ENCODE measurements at regions not wholly inside any gene's neighbourhood (a gene's known extent, or its start where the extent isn't known, plus 50 kb on each side); places are given as distances from the start of the nearest gene placed in this dataset.

DNA sequence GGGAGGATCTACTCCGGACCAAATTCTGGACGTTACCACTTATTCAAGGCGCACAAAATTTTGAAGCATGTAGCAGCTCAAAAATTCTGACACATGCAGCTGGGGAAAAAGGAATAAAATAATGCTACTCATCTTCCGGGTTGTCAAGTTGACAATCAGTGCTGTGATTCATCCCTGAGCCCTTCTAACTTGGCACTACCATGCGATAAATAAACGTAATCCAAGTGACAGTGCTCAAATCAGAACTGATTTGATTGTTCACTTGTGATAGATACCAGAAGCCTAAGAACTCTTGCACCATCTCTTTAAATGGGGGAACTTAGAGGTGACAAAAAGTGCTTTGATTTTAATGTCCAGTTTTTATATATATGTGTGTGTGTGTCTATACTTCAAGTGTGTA, 230.2 kb upstream of the TLE4 start:
- in situ Hi-C loops (cut with HindIII; ENCODE audit: low sequenced_read_pairs) = no loop called here

DNA sequence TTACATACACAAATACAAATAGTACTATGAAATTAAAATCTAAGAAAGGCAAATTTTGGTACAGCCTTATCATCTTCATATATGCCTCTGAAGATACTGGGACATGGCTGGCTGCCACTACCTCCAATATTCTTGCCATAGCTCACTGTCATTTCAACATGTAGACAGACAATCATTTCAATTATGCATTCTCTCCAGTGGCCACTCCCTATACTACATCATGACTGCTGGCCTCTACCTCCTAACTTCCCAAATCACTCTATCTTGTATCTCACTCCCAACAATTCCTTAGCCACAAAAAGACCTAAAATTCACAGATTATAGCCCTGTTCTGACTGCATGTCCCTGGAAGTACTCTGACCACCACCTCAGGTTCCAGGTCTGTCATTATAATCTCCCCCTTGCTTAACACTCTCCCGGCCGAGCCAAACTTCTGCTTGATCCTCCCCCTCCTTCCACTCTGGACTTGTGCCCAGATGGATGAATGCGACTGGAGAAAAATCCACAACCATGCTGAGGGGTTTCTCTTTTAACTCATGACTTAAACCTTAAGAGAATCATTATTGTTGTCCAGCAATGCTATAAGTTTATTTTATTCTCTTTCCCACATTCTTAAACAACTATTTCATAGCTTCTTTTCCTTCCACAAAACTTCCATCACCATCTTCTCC, 225.3 kb upstream of the TLE4 start:
- in situ Hi-C loops (cut with HindIII; ENCODE audit: low sequenced_read_pairs) = no loop called here

DNA sequence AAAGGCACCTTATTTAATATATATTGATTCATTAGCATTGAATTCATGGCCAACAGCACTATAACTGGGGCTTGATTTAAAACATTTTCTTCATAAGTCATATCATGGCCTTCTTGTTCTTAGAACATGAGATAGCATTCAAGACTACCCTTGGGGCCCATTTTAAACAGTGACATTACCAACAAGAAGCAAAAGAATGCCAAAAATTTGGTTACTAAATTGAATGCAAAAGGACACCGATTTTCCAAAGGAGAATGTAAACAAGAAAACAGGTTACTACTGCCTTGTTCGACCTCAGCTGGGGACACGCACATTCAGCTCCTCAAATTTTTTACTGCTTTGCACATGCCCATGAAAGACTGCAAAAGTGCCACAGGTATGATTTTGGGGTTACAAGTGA, 219.4 kb upstream of the TLE4 start:
- in situ Hi-C loops (cut with HindIII; ENCODE audit: low sequenced_read_pairs) = no loop called here

DNA sequence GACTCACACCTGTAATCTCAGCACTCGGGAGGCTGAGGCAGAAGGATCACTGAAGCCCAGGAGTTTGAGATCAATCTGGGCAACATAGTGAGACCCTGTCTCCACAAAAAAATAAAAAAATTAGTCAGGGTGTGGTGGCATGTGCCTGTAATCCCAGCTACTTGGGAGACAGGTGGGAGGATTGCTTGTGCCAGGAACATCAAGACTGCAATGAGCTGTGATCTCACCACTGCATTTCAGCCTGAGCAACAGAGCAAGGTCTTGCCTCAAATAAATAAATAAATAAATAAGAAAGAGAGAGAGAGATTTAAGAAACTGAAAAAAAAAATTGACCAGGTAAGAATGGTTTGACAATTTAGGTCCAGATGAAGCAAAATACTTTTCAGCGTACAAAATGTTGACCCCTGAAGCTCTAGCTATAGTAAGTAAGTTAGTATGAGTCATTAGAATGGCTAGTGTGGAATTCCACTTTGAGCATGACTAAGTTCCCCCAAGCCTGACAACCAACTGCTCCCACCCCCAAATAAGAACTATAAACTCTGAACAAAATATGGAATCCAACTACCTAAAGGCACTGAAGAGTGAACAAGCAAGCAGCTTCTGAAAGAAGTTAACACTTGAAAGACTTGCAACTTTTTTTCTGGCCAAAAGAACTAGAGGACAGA, 217.8 kb upstream of the TLE4 start:
- in situ Hi-C loops (cut with HindIII; ENCODE audit: low sequenced_read_pairs) = no loop called here

DNA sequence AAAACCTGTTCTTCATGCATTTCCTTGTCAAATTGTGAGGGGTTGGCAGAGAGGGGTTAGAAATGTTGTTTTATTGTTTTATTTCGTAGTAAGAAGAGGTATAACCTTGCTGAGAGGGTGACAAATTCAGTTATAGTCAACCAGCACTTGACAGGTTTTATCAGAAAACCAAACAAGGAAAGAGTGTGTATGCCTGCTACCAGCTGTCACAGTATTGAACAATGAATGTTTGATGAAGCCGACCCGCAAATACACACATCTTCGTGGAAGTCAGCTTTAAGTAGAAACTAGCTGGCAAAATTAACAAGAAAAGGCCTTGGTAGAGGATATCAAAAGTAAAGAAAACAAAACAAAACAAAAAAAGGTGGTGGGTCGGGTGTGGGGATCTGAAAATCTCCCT, 214.6 kb upstream of the TLE4 start:
- in situ Hi-C loops (cut with HindIII; ENCODE audit: low sequenced_read_pairs) = no loop called here

DNA sequence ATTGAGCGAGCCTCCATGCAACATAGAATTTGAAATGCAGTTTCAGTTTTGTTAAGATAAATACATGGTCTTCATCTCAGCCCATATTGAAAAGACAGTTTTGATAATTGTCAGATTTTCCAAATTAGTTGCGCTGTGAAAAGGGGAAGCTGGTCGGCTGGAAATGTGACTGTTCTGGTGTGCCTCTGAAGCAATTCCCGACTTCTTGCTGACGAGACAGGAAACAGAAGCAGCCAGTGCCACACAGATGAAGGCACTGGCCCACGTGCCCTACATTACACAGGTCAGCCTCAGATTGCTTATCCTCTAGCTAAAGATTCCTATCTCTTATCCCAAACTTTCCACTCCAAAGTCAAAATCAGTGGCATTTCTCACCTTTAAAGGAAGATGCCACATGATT, 214.1 kb upstream of the TLE4 start:
- in situ Hi-C loops (cut with HindIII; ENCODE audit: low sequenced_read_pairs) = no loop called here

DNA sequence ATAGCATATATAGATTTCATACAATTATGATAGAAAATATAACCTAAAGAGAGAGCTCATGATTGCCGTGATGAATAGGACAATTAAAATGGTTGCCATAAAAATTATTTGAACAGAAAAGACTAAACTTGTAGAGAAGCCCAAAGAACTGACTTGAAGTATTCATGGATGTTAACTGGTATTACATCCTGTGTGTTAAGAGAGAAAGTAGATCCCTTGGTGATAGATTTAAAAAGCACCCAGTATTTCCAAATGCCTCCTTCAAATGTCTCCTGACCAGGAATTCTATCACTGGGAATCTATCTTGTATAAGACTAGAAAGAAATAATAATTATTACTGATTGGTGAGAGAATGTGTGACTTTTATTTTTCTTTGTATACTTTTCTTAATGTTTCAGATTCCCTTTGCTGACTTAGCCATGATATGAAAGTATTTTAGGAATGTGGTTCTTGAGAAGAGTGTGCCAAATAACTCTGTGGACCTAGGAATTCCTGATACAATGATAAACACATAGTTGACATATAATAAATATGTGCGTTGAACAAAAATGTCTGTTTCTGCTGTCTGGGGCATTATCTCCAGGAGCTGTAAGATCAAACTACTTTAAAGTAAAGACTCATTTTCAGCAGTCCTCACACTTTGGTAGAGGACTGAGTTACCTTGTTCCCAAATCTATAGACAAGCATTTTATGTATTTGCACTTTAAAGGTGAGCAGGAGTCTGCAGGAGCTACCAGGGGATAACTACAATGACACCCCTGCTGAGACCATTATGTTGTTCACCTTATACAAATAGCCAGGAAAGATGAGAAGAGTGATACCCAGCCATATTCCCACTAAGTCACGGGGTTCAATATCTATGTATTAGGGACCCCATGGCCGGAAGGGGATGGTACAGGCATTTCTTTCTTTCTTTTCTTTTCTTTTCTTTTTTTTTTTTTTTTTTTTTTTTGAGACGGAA, 211.1 kb upstream of the TLE4 start:
- in situ Hi-C loops (cut with HindIII; ENCODE audit: low sequenced_read_pairs) = no loop called here

DNA sequence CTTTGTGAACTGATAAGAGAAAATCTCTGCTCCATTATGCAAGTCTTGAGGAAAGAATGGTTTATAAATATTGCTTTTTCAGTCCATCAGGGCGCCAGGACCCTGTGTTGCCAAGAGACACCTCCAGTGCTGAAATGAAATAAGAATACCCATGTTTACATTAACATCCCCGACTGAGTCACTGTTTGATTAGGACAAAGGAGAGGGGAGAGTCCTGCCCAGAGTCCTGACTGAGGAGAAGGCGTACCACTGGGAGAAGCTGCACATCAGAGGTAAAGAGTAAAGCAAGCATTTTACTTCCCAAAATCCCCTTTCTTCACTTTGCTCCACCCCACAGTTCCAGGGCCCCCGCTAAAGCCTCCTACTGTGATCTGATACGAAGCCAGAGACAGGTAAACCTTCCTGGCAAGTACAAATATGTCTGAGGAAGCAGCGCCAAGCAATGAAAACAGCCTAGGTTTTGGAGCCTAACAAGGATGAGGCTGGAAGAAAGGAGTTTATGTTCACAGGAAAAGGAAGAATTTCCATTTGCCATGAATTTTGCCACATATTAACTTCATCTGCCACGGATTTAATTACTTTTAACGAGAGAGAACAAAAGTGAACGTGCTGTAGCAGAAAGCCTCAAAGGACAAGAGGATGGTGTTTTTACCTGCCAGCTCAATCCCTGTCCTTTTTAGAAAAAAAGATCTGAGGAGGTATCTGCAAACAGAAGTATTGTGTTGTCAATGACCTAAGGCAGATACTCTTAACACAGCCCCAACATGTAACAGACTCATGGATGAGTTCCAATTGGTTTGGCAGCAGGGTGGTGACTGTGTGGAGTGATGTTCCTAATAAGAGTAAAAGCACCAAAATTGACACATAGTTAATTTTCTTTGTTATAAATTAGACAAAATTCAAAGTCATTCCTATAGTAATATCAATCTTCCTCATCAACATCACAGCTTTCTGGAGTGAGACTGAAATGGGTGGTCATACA, 209.4 kb upstream of the TLE4 start:
- in situ Hi-C loops (cut with HindIII; ENCODE audit: low sequenced_read_pairs) = no loop called here

DNA sequence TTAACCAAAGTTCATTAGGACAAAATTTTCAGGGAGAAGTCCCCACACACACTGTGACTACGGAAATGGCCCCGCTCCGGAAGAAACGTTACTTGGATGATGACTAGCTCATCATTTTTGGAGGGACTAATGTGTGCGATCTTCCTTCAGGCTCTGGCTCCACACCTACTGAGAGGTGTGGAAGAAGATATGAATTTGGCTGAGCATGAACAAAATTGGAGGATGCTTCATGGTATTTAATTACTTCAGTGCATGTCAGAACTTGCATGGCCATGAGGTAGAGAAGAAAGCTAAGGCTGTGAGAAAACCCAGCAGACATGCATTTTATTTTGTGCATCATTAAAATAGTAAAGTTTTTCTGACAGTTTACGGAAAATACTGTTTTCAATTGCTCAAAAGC, 202.1 kb upstream of the TLE4 start:
- in situ Hi-C loops (cut with HindIII; ENCODE audit: low sequenced_read_pairs) = no loop called here

DNA sequence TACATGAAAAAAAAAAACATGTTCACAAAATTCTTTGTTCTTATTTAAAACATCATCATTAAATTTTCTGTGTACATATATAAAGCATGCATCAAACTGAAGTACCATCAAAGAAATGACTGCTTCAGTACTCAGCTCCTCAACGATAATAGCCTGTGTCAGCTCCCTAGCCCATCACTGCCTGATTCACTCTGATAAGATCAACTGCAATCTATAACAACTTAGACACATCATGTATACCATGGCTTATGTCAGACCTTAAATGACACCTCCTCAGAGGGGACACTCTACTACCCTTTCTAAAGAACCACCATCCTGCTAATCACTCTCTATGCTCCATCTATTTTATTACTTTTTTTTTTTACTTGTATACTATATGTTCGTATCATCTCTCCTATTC, 200.5 kb upstream of the TLE4 start:
- in situ Hi-C loops (cut with HindIII; ENCODE audit: low sequenced_read_pairs) = no loop called here

DNA sequence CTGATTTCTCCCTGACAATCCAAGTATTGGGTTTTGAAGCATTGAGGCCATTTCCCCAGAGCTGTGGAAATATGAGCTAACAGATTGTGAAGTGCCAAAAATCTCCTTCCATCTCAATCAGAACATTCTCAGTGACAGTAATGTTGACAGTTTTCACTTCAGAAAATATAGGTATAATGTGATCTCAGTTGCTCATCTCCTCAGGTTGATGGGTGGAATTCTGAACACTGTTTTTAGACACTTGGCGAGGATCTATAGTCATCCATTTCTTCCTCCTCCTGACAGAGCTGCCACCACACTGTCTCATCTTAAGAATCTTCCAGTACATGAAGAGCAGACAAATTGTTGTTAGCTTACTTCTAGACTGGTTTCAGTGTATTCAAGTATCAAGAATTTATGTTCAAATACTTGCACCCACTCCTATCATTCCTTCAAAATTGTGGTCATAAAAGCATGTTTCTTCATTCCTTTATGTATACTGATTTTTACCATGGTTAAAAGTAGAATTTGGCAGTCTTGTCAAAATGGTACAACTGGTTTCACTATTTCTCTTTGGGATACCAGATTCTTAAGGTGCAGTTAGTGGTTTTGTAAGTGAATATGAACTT, 199.7 kb upstream of the TLE4 start:
- in situ Hi-C loops (cut with HindIII; ENCODE audit: low sequenced_read_pairs) = no loop called here

DNA sequence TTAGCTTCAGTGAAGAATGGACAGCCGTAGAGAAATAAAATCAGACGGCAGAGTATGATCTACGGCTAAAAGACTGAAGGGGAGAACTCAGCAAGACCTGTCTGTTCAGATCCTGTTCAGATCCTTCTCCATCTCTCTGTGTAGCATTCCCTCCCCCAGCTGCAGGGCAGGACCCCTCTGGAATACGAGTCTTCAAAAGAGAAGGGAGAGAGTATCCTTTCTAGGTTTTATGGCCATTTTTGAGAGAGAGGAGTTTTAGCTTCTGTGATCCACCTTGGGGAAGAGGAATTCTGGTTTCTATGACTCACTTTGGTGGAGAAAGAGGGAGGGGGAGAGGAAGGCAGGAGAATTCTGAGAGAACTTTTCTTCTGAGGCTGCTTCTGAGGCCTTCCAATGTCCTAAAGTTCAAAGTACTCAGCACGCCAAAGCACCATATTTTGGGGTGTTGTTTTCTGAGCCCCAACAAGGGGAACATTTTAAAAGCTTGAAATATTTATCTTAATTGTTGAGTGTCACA, 194.4 kb upstream of the TLE4 start:
- in situ Hi-C loops (cut with HindIII; ENCODE audit: low sequenced_read_pairs) = no loop called here

DNA sequence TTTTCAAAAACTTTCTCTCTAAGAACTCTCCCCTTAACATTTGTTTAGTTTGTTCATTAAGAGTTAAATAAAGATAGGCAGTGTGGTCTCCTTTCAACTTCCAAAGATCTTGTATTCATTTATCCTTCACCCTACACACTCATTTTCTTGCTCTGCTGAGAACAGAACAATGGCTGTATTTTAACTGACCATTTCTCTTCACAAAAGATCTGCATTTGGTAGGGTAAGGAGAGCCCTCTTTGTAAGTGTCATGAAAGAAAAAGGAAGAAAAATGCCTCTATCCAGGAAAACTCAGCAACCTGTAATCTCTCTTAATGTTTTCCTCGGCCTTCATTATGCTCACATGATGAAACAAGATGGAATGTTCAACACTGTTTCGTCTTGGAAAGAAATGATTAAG, 193.7 kb upstream of the TLE4 start:
- in situ Hi-C loops (cut with HindIII; ENCODE audit: low sequenced_read_pairs) = no loop called here

DNA sequence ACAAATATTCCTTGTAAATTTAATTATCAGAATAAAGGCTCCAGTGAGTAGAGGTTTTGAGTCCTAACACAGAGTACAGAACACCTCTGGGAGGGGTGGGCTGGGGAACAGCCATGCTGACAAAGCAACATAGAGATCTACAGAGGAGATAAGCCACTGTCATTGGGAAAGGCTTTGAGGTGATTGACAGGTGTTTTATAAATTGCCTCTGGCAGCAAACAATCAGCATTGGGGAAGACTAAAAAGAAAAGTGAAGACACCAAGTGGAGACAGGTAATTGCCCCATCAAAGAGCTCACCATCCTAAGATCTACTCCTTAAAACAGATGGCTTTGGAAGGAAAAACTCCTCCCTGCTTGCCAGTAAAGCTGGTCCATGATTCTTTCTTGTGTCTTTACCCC, 189.7 kb upstream of the TLE4 start:
- in situ Hi-C loops (cut with HindIII; ENCODE audit: low sequenced_read_pairs) = no loop called here

DNA sequence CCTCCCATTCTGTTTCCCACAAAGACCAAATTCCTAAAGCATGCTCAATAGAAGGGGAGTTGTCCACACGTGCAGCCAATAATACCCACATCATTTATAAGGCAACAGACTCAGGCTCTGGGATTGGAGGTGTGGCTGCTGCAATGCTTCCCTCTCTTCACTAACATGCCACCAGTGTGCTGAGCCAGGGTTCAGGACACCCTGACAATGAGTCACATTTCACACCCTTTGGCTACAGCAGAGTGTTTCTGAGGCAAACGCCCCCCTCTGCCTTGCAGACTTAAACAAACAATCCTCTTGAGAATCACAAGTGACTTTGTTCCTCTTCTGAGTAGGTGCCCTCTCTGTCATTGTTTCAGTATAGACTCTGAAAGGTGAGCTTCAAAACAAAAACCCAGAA, 189.3 kb upstream of the TLE4 start:
- in situ Hi-C loops (cut with HindIII; ENCODE audit: low sequenced_read_pairs) = no loop called here

DNA sequence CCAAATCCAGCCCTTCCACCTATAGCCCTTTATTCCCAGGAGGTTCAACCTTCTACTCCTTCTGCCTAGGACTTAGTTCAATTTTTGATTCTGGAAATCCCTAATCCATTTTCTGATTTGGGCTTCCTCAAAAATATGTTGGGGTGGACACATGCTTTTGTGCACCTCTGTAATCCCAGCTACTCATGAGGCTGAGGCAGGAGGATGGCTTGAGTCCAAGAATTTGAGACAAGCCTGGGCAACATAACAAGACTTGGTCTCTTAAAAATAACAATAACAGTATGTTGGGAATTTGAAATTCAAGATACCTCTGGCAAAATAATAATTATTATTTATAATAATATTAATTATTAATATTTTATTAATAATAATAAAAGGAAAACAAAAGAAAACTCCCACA, 188.7 kb upstream of the TLE4 start:
- in situ Hi-C loops (cut with HindIII; ENCODE audit: low sequenced_read_pairs) = no loop called here

DNA sequence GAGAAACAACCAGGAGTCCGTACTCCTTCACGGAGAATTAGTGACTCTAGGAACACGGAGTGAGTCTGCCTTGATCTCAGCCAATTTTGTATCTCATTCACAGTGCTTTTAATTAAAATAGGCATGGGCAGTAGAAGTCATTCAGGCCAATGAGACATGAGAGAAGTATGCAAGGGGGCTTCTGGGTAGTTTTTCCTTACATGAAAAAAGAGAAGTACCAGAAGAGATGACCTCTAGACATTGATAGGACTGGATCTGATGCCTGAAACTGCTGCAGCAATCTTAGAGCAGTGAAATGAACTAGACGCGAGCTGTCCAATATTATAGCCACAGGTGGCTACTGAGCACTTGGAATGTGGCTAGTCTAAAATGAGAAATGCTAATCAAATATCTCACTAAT, 187.7 kb upstream of the TLE4 start:
- in situ Hi-C loops (cut with HindIII; ENCODE audit: low sequenced_read_pairs) = no loop called here

DNA sequence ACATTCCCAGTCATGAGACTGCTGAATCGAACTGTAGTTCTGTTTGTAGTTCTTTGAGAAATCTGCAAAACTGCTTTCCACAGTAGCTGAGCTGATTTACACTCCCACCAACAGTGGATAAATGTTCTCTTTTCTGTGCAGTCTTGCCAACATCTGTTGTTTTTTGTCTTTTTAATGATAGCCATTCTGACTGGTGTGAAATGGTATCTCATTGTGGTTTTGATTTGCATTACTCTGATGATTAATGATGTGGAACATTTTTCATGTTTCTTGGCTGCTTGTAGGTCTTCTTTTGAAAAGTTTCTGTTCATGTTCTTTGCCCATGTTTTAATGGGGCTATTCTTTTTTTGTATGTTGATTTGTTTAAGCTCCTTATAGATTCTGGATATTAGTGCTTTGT, 187.3 kb upstream of the TLE4 start:
- in situ Hi-C loops (cut with HindIII; ENCODE audit: low sequenced_read_pairs) = no loop called here

DNA sequence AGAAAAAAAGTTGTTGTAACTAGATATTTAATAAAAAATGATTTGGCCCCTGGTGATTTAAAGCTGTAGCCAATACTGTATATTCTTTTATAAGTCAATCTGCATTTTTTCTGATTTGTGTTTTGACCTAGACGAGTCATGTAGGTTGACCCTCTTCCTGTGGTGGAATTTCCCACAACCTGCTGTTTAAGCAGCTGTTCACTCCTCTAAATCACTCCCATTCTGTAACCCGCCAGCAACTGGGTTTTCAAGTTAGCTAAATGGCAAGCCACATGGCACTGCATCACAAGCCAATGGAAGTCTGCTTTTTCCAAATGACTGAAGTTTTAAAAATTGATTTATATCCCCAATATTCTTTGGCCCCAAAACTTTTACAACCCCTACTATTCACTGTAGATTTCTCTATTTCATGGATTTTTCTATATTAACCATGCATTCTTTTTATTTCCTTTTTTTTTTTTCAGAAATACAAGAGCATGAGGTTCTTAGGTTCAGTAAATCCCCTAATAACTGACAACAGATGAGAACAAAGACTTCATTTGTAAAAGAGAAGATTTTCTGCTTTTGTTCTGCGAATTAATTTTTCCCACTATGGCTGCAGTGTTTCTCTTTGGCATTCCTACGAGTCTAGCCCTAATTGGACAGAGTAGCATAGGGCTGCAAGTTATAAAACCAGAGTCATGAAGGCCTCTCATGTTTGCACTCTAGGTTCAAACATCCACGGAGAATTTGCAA, 184.5 kb upstream of the TLE4 start:
- in situ Hi-C loops (cut with HindIII; ENCODE audit: low sequenced_read_pairs) = no loop called here

Data from endothelial cell of hepatic sinusoid (primary cell).